ENCODE measurements at regions not wholly inside any gene's neighbourhood (a gene's known extent, or its start where the extent isn't known, plus 50 kb on each side); places are given as distances from the start of the nearest gene placed in this dataset.

- no peak for DNase-seq
Measured at GRCh38 chr10:10796061-10796773, 221.5 kb upstream of the CELF2 start.

- DNase-seq, result no peak
Measured at GRCh38 chr10:10796774-10797415, 220.8 kb upstream of the CELF2 start.

- no peak for DNase-seq
Measured at GRCh38 chr10:10797513-10797912, 220.2 kb upstream of the CELF2 start.

- no peak for DNase-seq
Measured at GRCh38 chr10:10798102-10798863, 219.4 kb upstream of the CELF2 start.

- no peak for DNase-seq
Measured at GRCh38 chr10:10798864-10799192, 218.8 kb upstream of the CELF2 start.

- DNase-seq, result no peak
Measured at GRCh38 chr10:10800961-10801360, 216.7 kb upstream of the CELF2 start.

- no peak for DNase-seq
Measured at GRCh38 chr10:10803278-10803677, 214.4 kb upstream of the CELF2 start.

- no peak for DNase-seq
Measured at GRCh38 chr10:10804061-10804460, 213.6 kb upstream of the CELF2 start.

- DNase-seq, result no peak
Measured at GRCh38 chr10:10804998-10805740, 212.5 kb upstream of the CELF2 start.

- no peak for DNase-seq
Measured at GRCh38 chr10:10807106-10807505, 210.6 kb upstream of the CELF2 start.

GRCh38 chr10:10811562-10811961 lies 206.1 kb upstream of the CELF2 start:
- no peak for DNase-seq

GRCh38 chr10:10813656-10814055 lies 204.0 kb upstream of the CELF2 start:
- DNase-seq, result no peak

GRCh38 chr10:10814069-10814468 lies 203.6 kb upstream of the CELF2 start:
- no peak for DNase-seq

- no peak for DNase-seq
Measured at GRCh38 chr10:10816447-10816846, 201.2 kb upstream of the CELF2 start.

- DNase-seq, result no peak
Measured at GRCh38 chr10:10817609-10818008, 200.1 kb upstream of the CELF2 start.

- no peak for DNase-seq
Measured at GRCh38 chr10:10818082-10818481, 199.6 kb upstream of the CELF2 start.

- no peak for DNase-seq
Measured at GRCh38 chr10:10819206-10819856, 198.3 kb upstream of the CELF2 start.

- DNase-seq, result no peak
Measured at GRCh38 chr10:10821926-10822325, 195.7 kb upstream of the CELF2 start.

- no peak for DNase-seq
Measured at GRCh38 chr10:10824591-10825148, 193.0 kb upstream of the CELF2 start.

- DNase-seq, result no peak
Measured at GRCh38 chr10:10826125-10826524, 191.5 kb upstream of the CELF2 start.

- no peak for DNase-seq
Measured at GRCh38 chr10:10828623-10829022, 189.0 kb upstream of the CELF2 start.

- no peak for DNase-seq
Measured at GRCh38 chr10:10829576-10829975, 188.1 kb upstream of the CELF2 start.
